Ovary (tissue), 7 donors: ENCODE measurements at regions not wholly inside any gene's neighbourhood (a gene's known extent, or its start where the extent isn't known, plus 50 kb on each side); places are given as distances from the start of the nearest gene placed in this dataset.
"Not testable (repeated sequence)": the region's sequence is repeated elsewhere in the genome, so short reads cannot be mapped to it uniquely, and the experiment has no call there.

Source experiments
- DNase-seq, 5 donors: peaks; one replicate each; pipeline ENCODE4 v3.0.0-alpha.2; 2019 to 2020
- H3K27ac ChIP-seq, 2 donors: fragments of 200-600 bp; one replicate each; pipeline versions ENCODE4 v1.5.1 to v1.8.0; 2019 to 2022
- H3K27me3 ChIP-seq: fragments of 200-600 bp; one replicate; pipeline ENCODE4 v1.8.0; 2022
- H3K36me3 ChIP-seq: fragments of 200-600 bp; sonication (generic); one replicate; pipeline ENCODE4 v1.5.1; 2019
- H3K4me1 ChIP-seq: one replicate; pipeline ENCODE4 v1.8.1; 2013; ENCODE audit warnings: mild to moderate bottlenecking, moderate library complexity; ENCODE audit not compliant: insufficient read depth
- H3K4me3 ChIP-seq: fragments of 200-600 bp; sonication (generic); one replicate; pipeline ENCODE4 v1.5.1; 2017
- H3K9me3 ChIP-seq, 2 donors: fragments of 200-600 bp in 1 of 2; sonication (generic) in 1 of 2; one replicate each; pipeline versions ENCODE4 v1.5.1 to v1.8.1; 2013 to 2019; ENCODE audit warnings: mild to moderate bottlenecking in 1 of 2, moderate library complexity in 1 of 2
- EP300 ChIP-seq: sonication (generic); formaldehyde crosslinking; IDR thresholded peaks from one replicate; pipeline ENCODE4 v1.6.1; 2017; ENCODE audit warnings: antibody characterized with exemption
- WGBS, 3 donors: extraction: QIAGEN DNeasy Blood & Tissue Kit in 1 of 3; methylation state at CpG; one replicate each; pipeline versions ENCODE4 v1.1.5 to v1.1.7; 2013 to 2017; 5-methylcytosine and 5-hydroxymethylcytosine counted together
- intact Hi-C, 4 donors: fragments of 100-400 bp; cut with DNase I; formaldehyde crosslinking; loops; one replicate each; pipeline versions ENCODE4 v1.11.0 to v1.15.1; 2022 to 2023
- TF ChIP-seq, protein P1 (sequence below), 3 donors: fragments of 450-650 bp in 2 of 3; fragments of 200-600 bp in 1 of 3; IDR thresholded peaks; one replicate each; pipeline versions ENCODE4 v1.5.1 to v1.8.0; 2016 to 2022; ENCODE audit warnings: antibody characterized with exemption in 3 of 3, mild to moderate bottlenecking in 1 of 3
- donor health status: DM: no; HTN: no; CAD: no; lungs with moderate emphysema.
- donor health status: DM: no; HTN: no; CAD: no.
- donor health status: Bipolar disorder and iron deficiency.
- donor health status: DM: no; HTN: no; CAD: no.
- donor health status: DM: yes; HTN: yes; CAD: no.

GRCh38 chr21:9705016-9705415, 816.4 kb upstream of the TPTE start:
- intact Hi-C loops, H3K27me3 ChIP-seq, H3K4me3 ChIP-seq, H3K36me3 ChIP-seq, DNase-seq, H3K9me3 ChIP-seq, H3K27ac ChIP-seq, H3K4me1 ChIP-seq: not testable (repeated sequence)
- 75 to 85% (median 76%) methylated on average over 31 to 41 of the region's 44 CpGs for WGBS, 3 donors

DNA sequence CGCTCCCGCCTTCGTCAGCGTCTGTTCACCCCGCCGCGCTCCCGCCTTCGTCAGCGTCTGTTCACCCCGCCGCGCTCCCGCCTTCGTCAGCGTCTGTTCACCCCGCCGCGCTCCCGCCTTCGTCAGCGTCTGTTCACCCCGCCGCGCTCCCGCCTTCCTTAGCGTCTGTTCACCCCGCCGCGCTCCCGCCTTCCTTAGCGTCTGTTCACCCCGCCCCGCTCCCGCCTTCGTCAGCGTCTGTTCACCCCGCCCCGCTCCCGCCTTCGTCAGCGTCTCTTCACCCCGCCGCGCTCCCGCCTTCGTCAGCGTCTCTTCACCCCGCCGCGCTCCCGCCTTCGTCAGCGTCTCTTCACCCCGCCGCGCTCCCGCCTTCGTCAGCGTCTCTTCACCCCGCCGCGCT, 815.9 kb upstream of the TPTE start:
- H3K27ac ChIP-seq, H3K9me3 ChIP-seq, DNase-seq, H3K4me1 ChIP-seq, H3K27me3 ChIP-seq, H3K4me3 ChIP-seq, intact Hi-C loops, H3K36me3 ChIP-seq: not testable (repeated sequence)
- 75 to 84% (median 76%) methylated on average over 34 to 38 of the region's 63 CpGs for WGBS, 3 donors

DNA sequence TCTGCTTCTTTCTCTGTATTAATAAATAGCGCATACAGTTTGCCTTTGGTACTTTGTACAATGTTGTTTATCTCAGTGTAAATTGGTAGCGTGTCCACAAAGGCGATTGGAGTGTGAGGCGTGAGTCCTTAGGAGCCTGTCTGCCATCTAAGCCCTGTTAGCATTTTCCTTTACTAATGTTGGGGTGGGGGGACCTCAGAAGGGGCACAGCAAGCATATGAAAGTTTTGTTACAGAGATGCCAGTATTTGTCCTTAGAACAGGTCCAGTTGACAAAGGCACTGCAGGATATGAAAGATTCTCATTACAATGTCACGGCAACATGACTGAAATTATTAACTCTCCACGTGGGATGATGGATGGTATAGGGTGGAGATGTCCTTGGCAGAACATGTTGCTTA, 796.8 kb upstream of the TPTE start:
- intact Hi-C loops, H3K4me3 ChIP-seq, DNase-seq, H3K9me3 ChIP-seq, H3K27me3 ChIP-seq, H3K36me3 ChIP-seq, H3K4me1 ChIP-seq, H3K27ac ChIP-seq: not testable (repeated sequence)
- WGBS, 3 donors: 45 to 53% (median 48%) methylated on average over 6 of the region's 6 CpGs

- H3K4me1 ChIP-seq, H3K9me3 ChIP-seq, H3K27ac ChIP-seq, intact Hi-C loops, DNase-seq, H3K27me3 ChIP-seq, H3K36me3 ChIP-seq, H3K4me3 ChIP-seq: not testable (repeated sequence)
- WGBS, 3 donors: 21 to 26% (median 24%) methylated on average over 3 of the region's 3 CpGs
Measured at GRCh38 chr21:9727187-9727586, 794.2 kb upstream of the TPTE start.

GRCh38 chr21:9728219-9728992, 793.0 kb upstream of the TPTE start:
- H3K4me1 ChIP-seq, H3K36me3 ChIP-seq, DNase-seq, intact Hi-C loops, H3K9me3 ChIP-seq, H3K27me3 ChIP-seq, H3K4me3 ChIP-seq, H3K27ac ChIP-seq: not testable (repeated sequence)
- 36 to 52% (median 49%) methylated on average over 5 of the region's 5 CpGs for WGBS, 3 donors

- Histone ChIP-seq H3K9me3 (peaks cover 0 to 6% of the 10 kb centered on the region in 2 donors), H3K4me3 (no peak overlapping the region), H3K27me3 (no peaks in the 10 kb centered on the region), H3K27ac (no peak overlapping the region), H3K36me3 (no peaks in the 10 kb centered on the region), H3K4me1 (no peaks in the 10 kb centered on the region)
- 63 to 72% (median 67%) methylated on average over 3 of the region's 3 CpGs for WGBS, 3 donors
- DNase-seq: no peak
- intact Hi-C loops: no loop called here
- TF ChIP-seq EP300: no peak
- TF ChIP-seq, protein P1, sequence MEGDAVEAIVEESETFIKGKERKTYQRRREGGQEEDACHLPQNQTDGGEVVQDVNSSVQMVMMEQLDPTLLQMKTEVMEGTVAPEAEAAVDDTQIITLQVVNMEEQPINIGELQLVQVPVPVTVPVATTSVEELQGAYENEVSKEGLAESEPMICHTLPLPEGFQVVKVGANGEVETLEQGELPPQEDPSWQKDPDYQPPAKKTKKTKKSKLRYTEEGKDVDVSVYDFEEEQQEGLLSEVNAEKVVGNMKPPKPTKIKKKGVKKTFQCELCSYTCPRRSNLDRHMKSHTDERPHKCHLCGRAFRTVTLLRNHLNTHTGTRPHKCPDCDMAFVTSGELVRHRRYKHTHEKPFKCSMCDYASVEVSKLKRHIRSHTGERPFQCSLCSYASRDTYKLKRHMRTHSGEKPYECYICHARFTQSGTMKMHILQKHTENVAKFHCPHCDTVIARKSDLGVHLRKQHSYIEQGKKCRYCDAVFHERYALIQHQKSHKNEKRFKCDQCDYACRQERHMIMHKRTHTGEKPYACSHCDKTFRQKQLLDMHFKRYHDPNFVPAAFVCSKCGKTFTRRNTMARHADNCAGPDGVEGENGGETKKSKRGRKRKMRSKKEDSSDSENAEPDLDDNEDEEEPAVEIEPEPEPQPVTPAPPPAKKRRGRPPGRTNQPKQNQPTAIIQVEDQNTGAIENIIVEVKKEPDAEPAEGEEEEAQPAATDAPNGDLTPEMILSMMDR (IDR thresholded peaks at IDR 0.05): no peak
Measured at GRCh38 chr21:9730866-9731265, 790.5 kb upstream of the TPTE start.

DNA sequence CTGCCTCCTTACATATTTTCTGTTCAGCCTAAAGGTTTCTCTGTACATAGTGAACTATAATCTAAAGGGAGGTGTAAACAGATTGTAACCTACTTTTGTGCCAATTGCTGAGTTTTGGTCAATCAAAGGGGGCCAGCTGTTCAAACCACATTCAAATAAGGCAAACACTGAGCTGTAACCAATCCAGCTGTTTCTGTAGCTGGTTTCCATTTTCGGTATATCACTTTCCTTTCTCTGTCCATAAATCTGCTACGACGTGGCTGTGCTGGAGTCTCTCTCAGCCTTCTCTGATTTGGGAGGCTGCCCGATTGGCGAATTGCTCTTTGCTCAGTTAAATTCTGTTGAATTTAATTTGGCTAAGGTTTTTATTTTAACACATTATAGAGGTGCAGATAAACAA, 790.1 kb upstream of the TPTE start:
- 54 to 69% (median 58%) methylated on average over 5 of the region's 5 CpGs for WGBS, 3 donors
- H3K9me3 ChIP-seq, intact Hi-C loops: not testable (repeated sequence)

GRCh38 chr21:9732605-9733004, 788.8 kb upstream of the TPTE start:
- H3K27me3 ChIP-seq, H3K4me3 ChIP-seq, H3K4me1 ChIP-seq, H3K36me3 ChIP-seq, intact Hi-C loops, DNase-seq, H3K9me3 ChIP-seq, H3K27ac ChIP-seq: not testable (repeated sequence)
- WGBS, 3 donors: 43 to 69% (median 59%) methylated on average over 3 of the region's 3 CpGs

More for the DNA sequence above, 790.1 kb upstream of the TPTE start:
- H3K4me1 ChIP-seq, DNase-seq, H3K4me3 ChIP-seq, H3K27me3 ChIP-seq, H3K27ac ChIP-seq, H3K36me3 ChIP-seq: not testable (repeated sequence)

- H3K4me1 ChIP-seq, intact Hi-C loops, DNase-seq, H3K27me3 ChIP-seq, H3K27ac ChIP-seq, H3K9me3 ChIP-seq, H3K4me3 ChIP-seq, H3K36me3 ChIP-seq: not testable (repeated sequence)
- 66 to 68% (median 68%) methylated on average over 6 of the region's 6 CpGs for WGBS, 3 donors
Measured at GRCh38 chr21:9733761-9734558, 787.4 kb upstream of the TPTE start.
